ENCODE measurements at regions not wholly inside any gene's neighbourhood (a gene's known extent, or its start where the extent isn't known, plus 50 kb on each side); places are given as distances from the start of the nearest gene placed in this dataset.

- TF ChIP-seq POLR2AphosphoS5 (IDR thresholded peaks at IDR 0.05) (no peak), POLR2A (IDR thresholded peaks at IDR 0.05) (no peak)
These were observed 1950.9 kb downstream of the ARAP2 start for GRCh38 chr4:34293459-34293858.

All from stomach (tissue), 4 donors.